HG03521 (cell line): ENCODE measurements at regions not wholly inside any gene's neighbourhood (a gene's known extent, or its start where the extent isn't known, plus 50 kb on each side); places are given as distances from the start of the nearest gene placed in this dataset.
"Not testable (repeated sequence)": the region's sequence is repeated elsewhere in the genome, so short reads cannot be mapped to it uniquely, and the experiment has no call there.

Source experiments
- ATAC-seq: cut with Tn5 transposase; IDR thresholded peaks from one replicate; pipeline ENCODE4 v1.9.1; 2021; ENCODE audit warnings: mild to moderate bottlenecking, moderate library complexity; ENCODE audit not compliant: unreplicated experiment

GRCh38 chr9:115397591-115398312, 279.8 kb upstream of the TNC start:
- no peak for ATAC-seq

GRCh38 chr9:115398313-115398650, 280.3 kb upstream of the TNC start:
- no peak for ATAC-seq

GRCh38 chr9:115398996-115399395, 281.0 kb upstream of the TNC start:
- no peak for ATAC-seq

GRCh38 chr9:115400796-115401195, 282.8 kb upstream of the TNC start:
- ATAC-seq: no peak

GRCh38 chr9:115401756-115402327, 283.9 kb upstream of the TNC start:
- no peak for ATAC-seq

GRCh38 chr9:115403753-115404152, 285.8 kb upstream of the TNC start:
- ATAC-seq: no peak

- ATAC-seq: no peak
Observed at GRCh38 chr9:115404311-115404710, 286.4 kb upstream of the TNC start.

GRCh38 chr9:115411516-115411915, 293.6 kb upstream of the TNC start:
- ATAC-seq: no peak

GRCh38 chr9:115411993-115412452, 294.1 kb upstream of the TNC start:
- ATAC-seq: no peak

- no peak for ATAC-seq
Observed at GRCh38 chr9:115412656-115413055, 294.7 kb upstream of the TNC start.

- no peak for ATAC-seq
Observed at GRCh38 chr9:115413304-115413703, 295.3 kb upstream of the TNC start.

GRCh38 chr9:115413766-115414382, 295.9 kb upstream of the TNC start:
- ATAC-seq: no peak

GRCh38 chr9:115414561-115414960, 296.6 kb upstream of the TNC start:
- ATAC-seq: no peak

- ATAC-seq: no peak
Observed at GRCh38 chr9:115415450-115415849, 297.5 kb upstream of the TNC start.

- ATAC-seq: no peak
Observed at GRCh38 chr9:115416299-115416698, 298.3 kb upstream of the TNC start.

GRCh38 chr9:115418181-115418580, 300.2 kb upstream of the TNC start:
- ATAC-seq: not testable (repeated sequence)

- ATAC-seq: no peak
Observed at GRCh38 chr9:115422932-115423440, 305.0 kb upstream of the TNC start.

GRCh38 chr9:115423646-115424045, 305.7 kb upstream of the TNC start:
- ATAC-seq: no peak

- no peak for ATAC-seq
Observed at GRCh38 chr9:115425601-115426000, 307.6 kb upstream of the TNC start.

GRCh38 chr9:115437418-115437817, 319.5 kb upstream of the TNC start:
- ATAC-seq: no peak

GRCh38 chr9:115439641-115440040, 321.7 kb upstream of the TNC start:
- no peak for ATAC-seq

GRCh38 chr9:115442054-115442453, 324.1 kb upstream of the TNC start:
- no peak for ATAC-seq
